ENCODE measurements at regions not wholly inside any gene's neighbourhood (a gene's known extent, or its start where the extent isn't known, plus 50 kb on each side); places are given as distances from the start of the nearest gene placed in this dataset.

GRCh38 chr18:30819619-30820018 is 222.9 kb downstream of the DSC3 start:
- TF ChIP-seq CTCF (IDR thresholded peaks at IDR 0.05) (no peak), POLR2A (IDR thresholded peaks at IDR 0.05) (no peak)

All from lower leg skin (tissue), 3 donors.